Fibroblast of gingiva (primary cell): ENCODE measurements at regions not wholly inside any gene's neighbourhood (a gene's known extent, or its start where the extent isn't known, plus 50 kb on each side); places are given as distances from the start of the nearest gene placed in this dataset.

Source experiments
- DNase-seq: peaks from one replicate; pipeline ENCODE4 v3.0.0-alpha.2; 2011; ENCODE audit warnings: low read depth

GRCh38 chr9:93372391-93372790 is 79.1 kb upstream of the FAM120A start:
- no peak for DNase-seq

GRCh38 chr9:93376411-93376810 is 75.1 kb upstream of the FAM120A start:
- DNase-seq: no peak

- DNase-seq: no peak
Observed at GRCh38 chr9:93378276-93378675, 73.2 kb upstream of the FAM120A start.

GRCh38 chr9:93379051-93379450 is 72.4 kb upstream of the FAM120A start:
- no peak for DNase-seq

GRCh38 chr9:93380410-93381060 is 71.0 kb upstream of the FAM120A start:
- peak; percentile 11 for DNase-seq

- no peak for DNase-seq
Observed at GRCh38 chr9:93387791-93388190, 63.7 kb upstream of the FAM120A start.

- no peak for DNase-seq
Observed at GRCh38 chr9:93390953-93391515, 60.5 kb upstream of the FAM120A start.

GRCh38 chr9:93391898-93392297 is 59.6 kb upstream of the FAM120A start:
- no peak for DNase-seq

- DNase-seq: no peak
Observed at GRCh38 chr9:93392974-93393373, 58.5 kb upstream of the FAM120A start.
